Body of pancreas (tissue), 4 donors: ENCODE measurements at regions not wholly inside any gene's neighbourhood (a gene's known extent, or its start where the extent isn't known, plus 50 kb on each side); places are given as distances from the start of the nearest gene placed in this dataset.

Source experiments
- CTCF ChIP-seq, 7 experiments: fragments of 450-650 bp in 4 of 7; fragments of 200-600 bp in 3 of 7; sonication (generic) in 3 of 7; IDR thresholded peaks; one replicate each; pipeline ENCODE4 v1.5.1; 2016 to 2019; ENCODE audit warnings: antibody characterized with exemption in 7 of 7
- POLR2A ChIP-seq, 3 donors: fragments of 450-650 bp; IDR thresholded peaks; one replicate each; pipeline ENCODE4 v1.6.1; 2016; ENCODE audit warnings: antibody characterized with exemption in 3 of 3, mild to moderate bottlenecking in 2 of 3

GRCh38 chr13:107821492-107821891 lies 393.8 kb downstream of the LIG4 start:
- TF ChIP-seq CTCF (IDR thresholded peaks at IDR 0.05) (no peak), POLR2A (IDR thresholded peaks at IDR 0.05) (no peak)
